ENCODE measurements at regions not wholly inside any gene's neighbourhood (a gene's known extent, or its start where the extent isn't known, plus 50 kb on each side); places are given as distances from the start of the nearest gene placed in this dataset.

DNA sequence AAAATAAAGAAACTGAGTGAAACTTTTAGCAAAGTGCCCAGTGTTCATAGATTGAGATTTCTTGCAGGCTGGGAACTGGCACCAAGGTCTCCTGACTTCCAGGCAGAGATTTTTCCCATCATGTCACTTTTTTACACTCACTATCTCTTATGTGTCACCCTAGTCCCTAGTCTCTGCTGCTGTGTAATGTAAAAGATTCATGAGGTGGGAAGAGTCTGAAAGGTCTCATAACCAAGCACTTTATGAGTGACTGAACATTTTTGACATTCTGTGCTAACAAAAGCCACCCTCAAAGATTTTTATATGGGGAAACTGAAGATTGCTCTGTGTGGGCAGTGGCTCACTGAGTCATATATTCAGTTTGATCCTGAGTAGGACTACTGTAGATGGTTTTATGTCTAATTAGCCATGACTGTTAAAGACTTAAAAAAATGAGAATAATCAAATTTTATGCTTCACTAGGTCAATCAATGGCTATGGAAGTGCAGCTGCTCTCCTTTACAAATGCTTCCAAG lies 900.3 kb upstream of the SORCS1 start:
- Histone ChIP-seq H4K91ac (ENCODE audit: insufficient read depth, low read depth, low read length) (no peak overlapping the region), H3K27me3 (ENCODE audit: control insufficient read depth, insufficient read depth, low read length) (no peaks in the 10 kb centered on the region), H2BK15ac (ENCODE audit: low read depth, low read length) (no peak overlapping the region), H2BK5ac (ENCODE audit: low read depth, low read length, poor library complexity, severe bottlenecking) (no peak overlapping the region), H3K9me1 (ENCODE audit: insufficient read depth, low read length) (no peaks in the 10 kb centered on the region), H2AK9ac (replicated peaks; ENCODE audit: low read depth, low read length, poor library complexity) (no peak overlapping the region), H2BK120ac (ENCODE audit: low read depth, low read length) (no peak overlapping the region), H3K56ac (ENCODE audit: extremely low read depth, insufficient read depth, low read length) (no peak overlapping the region), H3K23ac (ENCODE audit: low read depth, low read length) (no peak overlapping the region), H3K27ac (ENCODE audit: insufficient read depth, low read length) (no peak overlapping the region), H3K4me3 (ENCODE audit: insufficient read depth, low read depth, low read length) (no peak overlapping the region), H4K20me1 (ENCODE audit: insufficient read depth, low read length) (no peaks in the 10 kb centered on the region), H3K9me3 (ENCODE audit: control insufficient read depth, insufficient read depth, low read length) (no peaks in the 10 kb centered on the region), H4K8ac (ENCODE audit: low read depth in 2 of 2, low read length in 2 of 2) (no peak overlapping the region), H3K18ac (ENCODE audit: low read depth, low read length) (no peak overlapping the region), H2BK20ac (ENCODE audit: low read depth, low read length) (no peak overlapping the region), H3K79me1 (ENCODE audit: low read depth in 1 of 2, low read length in 2 of 2) (no peaks in the 10 kb centered on the region), H4K5ac (ENCODE audit: low read depth, low read length) (no peak overlapping the region), H2AK5ac (ENCODE audit: low read depth, low read length) (no peak overlapping the region), H3K9ac (ENCODE audit: low read depth, low read length) (no peak overlapping the region), H2AFZ (replicated peaks; ENCODE audit: low read length, poor library complexity) (no peak overlapping the region), H3K4ac (ENCODE audit: low read depth, low read length) (no peak overlapping the region), H3K4me2 (ENCODE audit: low read depth, low read length) (no peak overlapping the region), H3K14ac (replicated peaks; ENCODE audit: low read depth, low read length) (no peak overlapping the region), H3K36me3 (ENCODE audit: control insufficient read depth, insufficient read depth, low read length) (no peaks in the 10 kb centered on the region), H3K4me1 (ENCODE audit: control insufficient read depth, insufficient read depth, low read length) (no peaks in the 10 kb centered on the region)
- DNase-seq (no peak), ATAC-seq (ENCODE audit: low read depth) (no peak)
- POLR2A ChIA-PET (ENCODE audit: unreplicated experiment), result no interaction called here
- dilution Hi-C loops (cut with HindIII; ENCODE audit: low sequenced_read_pairs, unreplicated experiment) (no loop called here), intact Hi-C loops (cut with micrococcal nuclease) (no loop called here), in situ Hi-C loops (cut with MboI; ENCODE audit: low sequenced_read_pairs) (no loop called here)
- no TSS peak for BruUV-seq (replicated peaks)
- CTCF ChIA-PET, result no interaction called here
- TF ChIP-seq POLR2A (IDR thresholded peaks at IDR 0.05; ENCODE audit: low read depth, low read length), result no peak

Data from IMR-90 (cell line).